ENCODE measurements at regions not wholly inside any gene's neighbourhood (a gene's known extent, or its start where the extent isn't known, plus 50 kb on each side); places are given as distances from the start of the nearest gene placed in this dataset.

- TF ChIP-seq CREB1 (CRISPR knock-in tag; IDR thresholded peaks at IDR 0.05; ENCODE audit: low read depth) = no peak
- TF ChIP-seq POLR2AphosphoS5 (IDR thresholded peaks at IDR 0.05; ENCODE audit: low read depth) = no peak
- TF ChIP-seq EZH2 (IDR thresholded peaks at IDR 0.05; ENCODE audit: low read depth, unreplicated experiment) = no peak
- peak; percentile 31 to 59; a peak in 3 of 4 replicates for TF ChIP-seq CTCF (conservative IDR thresholded peaks at IDR 0.05; ENCODE audit: low read depth in 2 of 2)
- TF ChIP-seq REST (IDR thresholded peaks at IDR 0.05; ENCODE audit: unreplicated experiment) = no peak
- no peak for TF ChIP-seq EZH2phosphoT487 (IDR thresholded peaks at IDR 0.05; ENCODE audit: unreplicated experiment)
- TF ChIP-seq STAT1 (IDR thresholded peaks at IDR 0.05; ENCODE audit: unreplicated experiment) = no peak
- TF ChIP-seq ETS1 (IDR thresholded peaks at IDR 0.05) = no peak
- no peak for TF ChIP-seq JUNB (IDR thresholded peaks at IDR 0.05; ENCODE audit: unreplicated experiment)
- TF ChIP-seq ZNF331 (CRISPR knock-in tag; IDR thresholded peaks at IDR 0.05; ENCODE audit: low read depth) = no peak
- TF ChIP-seq ZNF462 (CRISPR knock-in tag; IDR thresholded peaks at IDR 0.05) = no peak
Measured at GRCh38 chr1:63064135-63064534, 258.2 kb upstream of the FOXD3 start.
